ENCODE measurements at regions not wholly inside any gene's neighbourhood (a gene's known extent, or its start where the extent isn't known, plus 50 kb on each side); places are given as distances from the start of the nearest gene placed in this dataset.

GRCh38 chr22:47933226-47933625, 1170.8 kb downstream of the TBC1D22A start:
- no peaks in the 10 kb centered on the region for H3K36me3 ChIP-seq (replicated peaks in 1 of 2; ENCODE audit: control insufficient read depth in 1 of 2, insufficient read depth in 2 of 2, low read length in 2 of 2)
- no peaks in the 10 kb centered on the region for H4K20me1 ChIP-seq (ENCODE audit: insufficient read depth, low read length)
- H3K9ac ChIP-seq (ENCODE audit: insufficient read depth, low read depth, low read length) = no peak overlapping the region
- no peak for FAIRE-seq
- intact Hi-C loops (cut with micrococcal nuclease; ENCODE audit: unreplicated experiment) (no loop called here), in situ Hi-C loops (cut with HindIII; ENCODE audit: extremely low pct_ligation_motif_present, low pct_unique_long_range_greater_than_20kb) (no loop called here)
- no peak overlapping the region for H2AFZ ChIP-seq (ENCODE audit: low read length)
- ATAC-seq = no peak
- POLR2A ChIA-PET = no interaction called here
- no peaks in the 10 kb centered on the region for H3K79me2 ChIP-seq (ENCODE audit: insufficient read depth, low read length)
- CTCF ChIA-PET (ENCODE audit: low intra/inter-chr PET ratio, low total read pairs) = no interaction called here
- peaks cover 0 to under 1% of the 10 kb centered on the region in 2 experiments; a peak in 1 of 5 replicates for H3K27me3 ChIP-seq (ENCODE audit: control insufficient read depth in 1 of 2, insufficient read depth in 2 of 2, low read length in 2 of 2)
- no peaks in the 10 kb centered on the region for H3K4me1 ChIP-seq (ENCODE audit: insufficient read depth, low read length)
- no peak overlapping the region for H3K4me3 ChIP-seq (replicated peaks in 1 of 3; ENCODE audit: insufficient read depth in 1 of 3, low read depth in 2 of 3, low read length in 3 of 3)
- BruUV-seq (replicated peaks) = no TSS peak
- 0% methylated on average over 4 of the region's 4 CpGs for WGBS (ENCODE audit: low lambda C conversion rate)
- no peak for DNase-seq (ENCODE audit: low spot score)
- TF ChIP-seq MTA3 (CRISPR knock-in tag; IDR thresholded peaks at IDR 0.05) (no peak), JUNB (CRISPR knock-in tag; IDR thresholded peaks at IDR 0.05; ENCODE audit: borderline replicate concordance) (no peak), ZNF138 (CRISPR knock-in tag; IDR thresholded peaks at IDR 0.05; ENCODE audit: low read depth) (no peak), KDM5A (IDR thresholded peaks at IDR 0.05; ENCODE audit: borderline replicate concordance, low read length) (no peak), GATAD1 (CRISPR knock-in tag; IDR thresholded peaks at IDR 0.05) (no peak), ZBTB46 (CRISPR knock-in tag; IDR thresholded peaks at IDR 0.05; ENCODE audit: borderline replicate concordance) (no peak), SRY (CRISPR knock-in tag; IDR thresholded peaks at IDR 0.05) (no peak)
- peaks cover 15% of the 10 kb centered on the region; the same call in 1 of the 2 replicates for H3K9me3 ChIP-seq (ENCODE audit: low read length)
- no peak overlapping the region for H3K4me2 ChIP-seq (ENCODE audit: low read depth, low read length)
- H3K27ac ChIP-seq (ENCODE audit: extremely low read length, insufficient read depth, low read length) = no peak overlapping the region

GRCh38 chr22:47929646-47930185, 1167.3 kb downstream of the TBC1D22A start:
- H3K4me2 ChIP-seq (ENCODE audit: low read depth, low read length) = no peak overlapping the region
- no peaks in the 10 kb centered on the region for H3K4me1 ChIP-seq (ENCODE audit: insufficient read depth, low read length)
- WGBS (ENCODE audit: low lambda C conversion rate) = 7% methylated on average over 3 of the region's 4 CpGs
- no peak overlapping the region for H3K9ac ChIP-seq (ENCODE audit: insufficient read depth, low read depth, low read length)
- H3K27me3 ChIP-seq (ENCODE audit: control insufficient read depth in 1 of 2, insufficient read depth in 2 of 2, low read length in 2 of 2) = peaks cover 1 to 11% of the 10 kb centered on the region in 2 experiments; a peak in 3 of 5 replicates
- intact Hi-C loops (cut with micrococcal nuclease; ENCODE audit: unreplicated experiment) (no loop called here), in situ Hi-C loops (cut with HindIII; ENCODE audit: extremely low pct_ligation_motif_present, low pct_unique_long_range_greater_than_20kb) (no loop called here)
- DNase-seq (ENCODE audit: low spot score) (no peak), FAIRE-seq (no peak), ATAC-seq (no peak)
- no peaks in the 10 kb centered on the region for H3K36me3 ChIP-seq (replicated peaks in 1 of 2; ENCODE audit: control insufficient read depth in 1 of 2, insufficient read depth in 2 of 2, low read length in 2 of 2)
- BruUV-seq (replicated peaks) = no TSS peak
- ChIA-PET POLR2A (no interaction called here), CTCF (ENCODE audit: low intra/inter-chr PET ratio, low total read pairs) (no interaction called here)
- no peaks in the 10 kb centered on the region for H3K79me2 ChIP-seq (ENCODE audit: insufficient read depth, low read length)
- no peak overlapping the region for H3K27ac ChIP-seq (ENCODE audit: extremely low read length, insufficient read depth, low read length)
- TF ChIP-seq SKI (IDR thresholded peaks at IDR 0.05; ENCODE audit: partially characterized antibody) (no peak), NFE2L2 (IDR thresholded peaks at IDR 0.05; ENCODE audit: low read length) (no peak), ZNF383 (CRISPR knock-in tag; IDR thresholded peaks at IDR 0.05; ENCODE audit: borderline replicate concordance) (no peak), MBNL3 (CRISPR knock-in tag; conservative IDR thresholded peaks at IDR 0.05) (no peak)
- TF ChIP-seq, protein P1, sequence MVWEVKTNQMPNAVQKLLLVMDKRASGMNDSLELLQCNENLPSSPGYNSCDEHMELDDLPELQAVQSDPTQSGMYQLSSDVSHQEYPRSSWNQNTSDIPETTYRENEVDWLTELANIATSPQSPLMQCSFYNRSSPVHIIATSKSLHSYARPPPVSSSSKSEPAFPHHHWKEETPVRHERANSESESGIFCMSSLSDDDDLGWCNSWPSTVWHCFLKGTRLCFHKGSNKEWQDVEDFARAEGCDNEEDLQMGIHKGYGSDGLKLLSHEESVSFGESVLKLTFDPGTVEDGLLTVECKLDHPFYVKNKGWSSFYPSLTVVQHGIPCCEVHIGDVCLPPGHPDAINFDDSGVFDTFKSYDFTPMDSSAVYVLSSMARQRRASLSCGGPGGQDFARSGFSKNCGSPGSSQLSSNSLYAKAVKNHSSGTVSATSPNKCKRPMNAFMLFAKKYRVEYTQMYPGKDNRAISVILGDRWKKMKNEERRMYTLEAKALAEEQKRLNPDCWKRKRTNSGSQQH (CRISPR knock-in tag; IDR thresholded peaks at IDR 0.05; ENCODE audit: low read depth) = no peak
- TF ChIP-seq, protein P2, sequence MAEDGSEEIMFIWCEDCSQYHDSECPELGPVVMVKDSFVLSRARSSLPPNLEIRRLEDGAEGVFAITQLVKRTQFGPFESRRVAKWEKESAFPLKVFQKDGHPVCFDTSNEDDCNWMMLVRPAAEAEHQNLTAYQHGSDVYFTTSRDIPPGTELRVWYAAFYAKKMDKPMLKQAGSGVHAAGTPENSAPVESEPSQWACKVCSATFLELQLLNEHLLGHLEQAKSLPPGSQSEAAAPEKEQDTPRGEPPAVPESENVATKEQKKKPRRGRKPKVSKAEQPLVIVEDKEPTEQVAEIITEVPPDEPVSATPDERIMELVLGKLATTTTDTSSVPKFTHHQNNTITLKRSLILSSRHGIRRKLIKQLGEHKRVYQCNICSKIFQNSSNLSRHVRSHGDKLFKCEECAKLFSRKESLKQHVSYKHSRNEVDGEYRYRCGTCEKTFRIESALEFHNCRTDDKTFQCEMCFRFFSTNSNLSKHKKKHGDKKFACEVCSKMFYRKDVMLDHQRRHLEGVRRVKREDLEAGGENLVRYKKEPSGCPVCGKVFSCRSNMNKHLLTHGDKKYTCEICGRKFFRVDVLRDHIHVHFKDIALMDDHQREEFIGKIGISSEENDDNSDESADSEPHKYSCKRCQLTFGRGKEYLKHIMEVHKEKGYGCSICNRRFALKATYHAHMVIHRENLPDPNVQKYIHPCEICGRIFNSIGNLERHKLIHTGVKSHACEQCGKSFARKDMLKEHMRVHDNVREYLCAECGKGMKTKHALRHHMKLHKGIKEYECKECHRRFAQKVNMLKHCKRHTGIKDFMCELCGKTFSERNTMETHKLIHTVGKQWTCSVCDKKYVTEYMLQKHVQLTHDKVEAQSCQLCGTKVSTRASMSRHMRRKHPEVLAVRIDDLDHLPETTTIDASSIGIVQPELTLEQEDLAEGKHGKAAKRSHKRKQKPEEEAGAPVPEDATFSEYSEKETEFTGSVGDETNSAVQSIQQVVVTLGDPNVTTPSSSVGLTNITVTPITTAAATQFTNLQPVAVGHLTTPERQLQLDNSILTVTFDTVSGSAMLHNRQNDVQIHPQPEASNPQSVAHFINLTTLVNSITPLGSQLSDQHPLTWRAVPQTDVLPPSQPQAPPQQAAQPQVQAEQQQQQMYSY (CRISPR knock-in tag; IDR thresholded peaks at IDR 0.05) = no peak
- no peak overlapping the region for H3K4me3 ChIP-seq (replicated peaks in 1 of 3; ENCODE audit: insufficient read depth in 1 of 3, low read depth in 2 of 3, low read length in 3 of 3)
- no peak overlapping the region for H2AFZ ChIP-seq (ENCODE audit: low read length)
- H3K9me3 ChIP-seq (ENCODE audit: low read length) = peaks cover 5% of the 10 kb centered on the region; the same call in 1 of the 2 replicates
- H4K20me1 ChIP-seq (ENCODE audit: insufficient read depth, low read length) = no peaks in the 10 kb centered on the region

Data from HepG2 (cell line).